ENCODE measurements at regions not wholly inside any gene's neighbourhood (a gene's known extent, or its start where the extent isn't known, plus 50 kb on each side); places are given as distances from the start of the nearest gene placed in this dataset.
"Not testable (repeated sequence)": the region's sequence is repeated elsewhere in the genome, so short reads cannot be mapped to it uniquely, and the experiment has no call there.

GRCh38 chr16:66175058-66175457, 191.4 kb upstream of the CDH5 start:
- RAD21 ChIA-PET (ENCODE audit: low non-redundant PET in 1 of 2, low total read pairs in 2 of 2, uncharacterized antibody in 2 of 2, unreplicated experiment in 2 of 2) = no interaction called here
- POLR2A ChIA-PET = no interaction called here
- Histone ChIP-seq H3K27me3 (ENCODE audit: insufficient read depth, low read length) (peaks cover 6% of the 10 kb centered on the region; the same call in 1 of the 2 replicates), H3K36me3 (ENCODE audit: control insufficient read depth in 1 of 2, insufficient read depth in 2 of 2, low read length in 2 of 2) (no peaks in the 10 kb centered on the region), H3K27ac (ENCODE audit: low read depth, low read length) (no peak overlapping the region), H3K4me2 (ENCODE audit: low read length) (no peak overlapping the region), H3K79me2 (ENCODE audit: insufficient read depth, low read length) (no peaks in the 10 kb centered on the region), H4K20me1 (ENCODE audit: insufficient read depth) (no peaks in the 10 kb centered on the region), H3K4me3 (replicated peaks in 1 of 2; ENCODE audit: low read depth in 1 of 2, low read length in 2 of 2) (no peak overlapping the region), H3K9me3 (ENCODE audit: control insufficient read depth in 1 of 2, insufficient read depth in 1 of 2, low read depth in 1 of 2, low read length in 2 of 2) (no peaks in the 10 kb centered on the region), H3K9ac (ENCODE audit: low read length) (no peak overlapping the region), H2AFZ (ENCODE audit: low read depth, low read length, poor library complexity, severe bottlenecking) (no peak overlapping the region), H3K9me2 (ENCODE audit: insufficient read depth) (no peaks in the 10 kb centered on the region), H3K4me1 (ENCODE audit: control insufficient read depth in 1 of 2, insufficient read depth in 2 of 2, low read length in 2 of 2) (no peaks in the 10 kb centered on the region)
- ATAC-seq (no peak), DNase-seq (ENCODE audit: low read depth, low spot score) (no peak)
- no TSS peak for BruUV-seq (replicated peaks)
- CTCF ChIA-PET = no interaction called here
- TF ChIP-seq JUND (IDR thresholded peaks at IDR 0.05) = no peak
- no peak for TF ChIP-seq POLR2AphosphoS5 (IDR thresholded peaks at IDR 0.05; ENCODE audit: low read depth, low read length)
- no peak for TF ChIP-seq ELF1 (IDR thresholded peaks at IDR 0.05; ENCODE audit: borderline replicate concordance, low read depth)
- no peak for TF ChIP-seq SIN3A (IDR thresholded peaks at IDR 0.05; ENCODE audit: low read depth)
- TF ChIP-seq EZH2 (IDR thresholded peaks at IDR 0.05) = no peak
- no peak for TF ChIP-seq CTCF (IDR thresholded peaks at IDR 0.05 in 2 of 3, conservative IDR thresholded peaks at IDR 0.05 in 1 of 3; ENCODE audit: borderline replicate concordance in 1 of 3, insufficient read depth in 1 of 3, low read depth in 2 of 3, low read length in 2 of 3)
- TF ChIP-seq YY1 (IDR thresholded peaks at IDR 0.05; ENCODE audit: extremely low read depth, insufficient replicate concordance, low read depth, low read length) = no peak
- TF ChIP-seq RAD21 (IDR thresholded peaks at IDR 0.05; ENCODE audit: low read depth) = no peak
- TF ChIP-seq SP1 (IDR thresholded peaks at IDR 0.05; ENCODE audit: low read depth) = no peak
- TF ChIP-seq REST (IDR thresholded peaks at IDR 0.05; ENCODE audit: low read depth) = no peak
- intact Hi-C loops (cut with micrococcal nuclease) = loop anchor here (10.0 kb wide), 1 partner anchor 60 kb away; no protein-coding TSS in a partner anchor

- H3K27ac ChIP-seq (ENCODE audit: low read depth, low read length); H3K4me3 ChIP-seq (replicated peaks in 1 of 2; ENCODE audit: low read depth in 1 of 2, low read length in 2 of 2); H3K36me3 ChIP-seq (ENCODE audit: control insufficient read depth in 1 of 2, insufficient read depth in 2 of 2, low read length in 2 of 2); H3K9ac ChIP-seq (ENCODE audit: low read length); H4K20me1 ChIP-seq (ENCODE audit: insufficient read depth); DNase-seq (ENCODE audit: low read depth, low spot score); POLR2A ChIA-PET; H3K4me2 ChIP-seq (ENCODE audit: low read length); H3K4me1 ChIP-seq (ENCODE audit: control insufficient read depth in 1 of 2, insufficient read depth in 2 of 2, low read length in 2 of 2); H3K9me3 ChIP-seq (ENCODE audit: control insufficient read depth in 1 of 2, insufficient read depth in 1 of 2, low read depth in 1 of 2, low read length in 2 of 2); ATAC-seq; H3K79me2 ChIP-seq (ENCODE audit: insufficient read depth, low read length); CTCF ChIA-PET; H3K27me3 ChIP-seq (ENCODE audit: insufficient read depth, low read length); BruUV-seq (replicated peaks); H2AFZ ChIP-seq (ENCODE audit: low read depth, low read length, poor library complexity, severe bottlenecking); H3K9me2 ChIP-seq (ENCODE audit: insufficient read depth); RAD21 ChIA-PET (ENCODE audit: low non-redundant PET in 1 of 2, low total read pairs in 2 of 2, uncharacterized antibody in 2 of 2, unreplicated experiment in 2 of 2): not testable (repeated sequence)
- intact Hi-C loops (cut with micrococcal nuclease) = loop anchor here (10.0 kb wide), 1 partner anchor 59 kb away; no protein-coding TSS in a partner anchor
Observed at GRCh38 chr16:66173796-66174195, 192.7 kb upstream of the CDH5 start.
